HG03558 (cell line): ENCODE measurements at regions not wholly inside any gene's neighbourhood (a gene's known extent, or its start where the extent isn't known, plus 50 kb on each side); places are given as distances from the start of the nearest gene placed in this dataset.
"Not testable (repeated sequence)": the region's sequence is repeated elsewhere in the genome, so short reads cannot be mapped to it uniquely, and the experiment has no call there.

Source experiments
- ATAC-seq: cut with Tn5 transposase; IDR thresholded peaks from one replicate; pipeline ENCODE4 v1.9.1; 2021; ENCODE audit warnings: moderate number of reproducible peaks; ENCODE audit not compliant: unreplicated experiment; ENCODE audit errors: extremely low read depth

DNA sequence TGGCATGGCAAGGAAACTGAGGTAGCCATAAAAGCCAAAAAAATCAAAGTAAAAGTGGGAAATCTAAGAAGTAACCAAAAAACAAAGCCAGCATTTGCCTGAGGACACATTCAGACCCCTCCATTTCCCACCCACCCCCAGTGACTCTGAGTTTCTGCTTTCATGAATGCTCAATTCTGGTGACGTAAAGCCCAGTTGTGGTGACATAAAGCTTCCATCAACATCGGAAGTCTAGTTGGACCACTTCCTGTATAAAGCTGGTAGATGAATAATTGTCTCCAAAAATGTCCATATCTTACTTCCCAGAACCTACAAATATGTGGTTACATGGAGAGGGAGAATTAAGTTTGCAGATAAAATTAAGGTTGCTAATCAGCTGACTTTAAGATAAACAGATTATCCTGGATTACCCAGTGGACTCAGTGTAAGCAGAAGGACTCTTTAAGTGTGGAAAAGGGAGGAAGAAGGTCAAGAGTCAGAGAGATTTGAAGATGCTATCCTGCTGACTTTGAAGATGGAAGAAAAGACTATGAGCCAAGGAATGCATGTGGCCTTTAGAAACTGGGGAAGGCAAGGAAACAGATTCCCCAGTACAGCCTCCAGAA is 62.0 kb upstream of the ST3GAL6 start:
- no peak for ATAC-seq

DNA sequence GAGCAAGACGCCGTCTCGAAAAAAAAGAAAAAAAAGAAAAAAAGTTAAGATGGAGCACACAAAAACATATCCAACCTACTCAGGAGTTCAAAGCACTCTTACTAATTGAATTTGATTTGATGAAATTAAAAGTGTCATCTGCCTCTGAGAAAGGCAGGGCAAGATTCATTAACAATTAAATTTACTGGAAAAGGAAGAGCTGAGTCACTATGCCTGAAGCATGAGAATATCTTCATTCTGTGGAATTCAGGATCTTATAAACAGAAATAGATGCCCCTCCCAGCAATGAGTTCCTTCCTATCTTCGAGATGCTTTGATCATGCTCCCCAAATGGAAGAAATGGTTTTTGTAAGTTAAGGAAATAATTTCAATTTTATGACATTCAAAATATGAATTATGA is 61.0 kb upstream of the ST3GAL6 start:
- ATAC-seq: no peak

DNA sequence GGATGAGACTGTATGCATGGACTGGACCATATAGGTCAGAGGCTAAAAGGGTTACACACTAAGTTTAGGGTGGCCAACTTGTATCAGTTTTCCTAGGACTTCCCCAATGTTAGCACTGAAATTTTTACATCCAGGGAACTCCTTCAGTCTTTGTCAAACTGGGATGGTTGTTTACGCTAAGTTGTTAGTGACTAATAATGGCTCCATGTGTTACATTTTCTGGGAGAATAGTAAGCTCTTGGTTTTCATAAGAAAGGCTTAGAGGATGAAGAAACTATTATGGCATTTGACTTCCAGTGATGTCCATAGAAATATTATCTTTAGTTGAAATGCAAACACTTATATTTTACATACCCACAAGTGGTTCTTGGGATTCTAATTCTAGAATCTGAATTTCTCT is 57.9 kb upstream of the ST3GAL6 start:
- no peak for ATAC-seq

DNA sequence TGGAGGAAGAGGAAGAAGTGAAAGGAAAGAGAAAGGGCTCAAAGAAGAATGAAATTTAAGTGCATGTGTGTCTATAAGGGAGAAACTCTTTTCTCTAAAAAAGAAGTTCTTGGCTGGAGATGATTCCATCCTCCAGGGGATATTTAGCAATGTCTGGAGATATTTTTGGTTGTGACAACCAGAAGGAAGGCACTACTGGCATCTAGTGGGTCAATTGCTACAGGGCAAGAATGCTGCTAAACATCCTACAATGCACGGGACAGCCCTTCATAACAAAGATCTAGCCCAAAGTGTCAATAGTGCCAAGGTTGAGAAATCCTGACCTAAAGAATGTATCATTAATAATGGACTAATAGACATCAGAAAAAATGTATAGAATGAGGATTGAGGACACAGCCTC is 57.4 kb upstream of the ST3GAL6 start:
- no peak for ATAC-seq

GRCh38 chr3:98708681-98709080 is 54.5 kb upstream of the ST3GAL6 start:
- not testable (repeated sequence) for ATAC-seq

GRCh38 chr3:98709441-98709840 is 53.7 kb upstream of the ST3GAL6 start:
- ATAC-seq: no peak

DNA sequence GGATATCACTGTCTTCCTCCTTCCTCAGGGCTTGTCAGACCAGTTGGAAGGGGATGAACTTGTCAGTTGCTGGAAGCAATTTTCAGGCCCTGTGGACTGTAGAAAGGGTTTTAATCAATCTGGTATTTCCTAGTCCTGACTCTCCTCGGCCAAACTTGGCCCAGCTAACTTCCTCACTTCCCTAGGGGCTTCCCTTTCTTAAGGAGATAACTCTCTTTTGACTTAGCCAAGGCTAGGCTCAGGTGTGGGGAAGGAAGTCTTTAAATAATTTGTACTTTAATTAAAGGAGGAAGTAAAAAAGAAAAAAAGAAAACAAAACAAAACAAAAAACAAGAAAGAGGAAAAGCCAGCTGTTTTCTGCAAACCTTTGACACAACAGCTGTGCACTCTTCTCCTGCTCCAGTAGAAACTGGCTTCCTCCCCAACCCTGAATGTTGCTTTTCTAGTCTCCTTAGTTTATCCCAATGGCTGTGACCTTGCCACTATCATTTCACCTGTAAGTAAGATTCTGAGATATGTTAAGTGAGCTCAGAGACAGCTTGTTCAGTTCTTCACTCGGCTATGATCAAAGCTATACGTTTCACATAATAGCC is 53.0 kb upstream of the ST3GAL6 start:
- no peak for ATAC-seq

DNA sequence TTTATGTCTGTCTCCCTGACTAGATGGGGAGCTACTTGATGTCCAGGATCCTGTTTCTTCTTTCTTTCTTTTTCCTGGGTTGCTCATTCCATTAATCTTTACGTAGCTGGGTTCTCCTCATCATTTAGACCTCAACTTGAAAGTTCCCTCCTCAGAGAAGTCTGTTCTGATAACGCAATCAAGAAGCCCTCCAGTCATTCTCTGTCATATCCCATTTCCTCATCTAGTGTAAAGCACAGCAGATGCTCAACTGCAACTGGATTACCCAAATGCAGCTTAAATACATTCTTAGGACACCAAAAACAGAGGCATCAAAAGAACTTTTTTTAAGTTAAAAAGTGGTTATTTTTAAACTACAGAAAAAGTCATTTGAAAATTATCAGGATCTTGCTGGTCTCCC is 51.7 kb upstream of the ST3GAL6 start:
- ATAC-seq: no peak

GRCh38 chr3:98712726-98713125 is 50.4 kb upstream of the ST3GAL6 start:
- ATAC-seq: no peak

- not testable (repeated sequence) for ATAC-seq
Observed at GRCh38 chr3:98713332-98713731, 49.8 kb upstream of the ST3GAL6 start.
